ENCODE measurements at regions not wholly inside any gene's neighbourhood (a gene's known extent, or its start where the extent isn't known, plus 50 kb on each side); places are given as distances from the start of the nearest gene placed in this dataset.

DNA sequence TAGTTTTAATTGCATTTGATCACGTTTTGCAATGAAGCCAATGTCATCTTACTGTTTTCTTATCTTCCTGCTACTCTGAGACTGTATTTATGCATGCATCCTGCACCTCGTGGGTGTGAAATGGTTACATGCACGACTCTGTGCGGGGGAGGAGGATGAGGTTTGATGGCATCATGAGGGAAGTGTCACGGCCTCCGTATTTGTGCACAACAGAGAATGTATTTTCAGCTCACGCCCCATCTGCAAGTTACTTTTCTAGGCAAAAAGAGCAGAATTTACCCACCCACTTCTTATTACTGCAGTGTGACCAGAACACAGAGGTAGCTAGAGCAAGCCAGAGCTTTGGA lies 145.1 kb downstream of the TDRD15 start:
- TF ChIP-seq, protein P1, sequence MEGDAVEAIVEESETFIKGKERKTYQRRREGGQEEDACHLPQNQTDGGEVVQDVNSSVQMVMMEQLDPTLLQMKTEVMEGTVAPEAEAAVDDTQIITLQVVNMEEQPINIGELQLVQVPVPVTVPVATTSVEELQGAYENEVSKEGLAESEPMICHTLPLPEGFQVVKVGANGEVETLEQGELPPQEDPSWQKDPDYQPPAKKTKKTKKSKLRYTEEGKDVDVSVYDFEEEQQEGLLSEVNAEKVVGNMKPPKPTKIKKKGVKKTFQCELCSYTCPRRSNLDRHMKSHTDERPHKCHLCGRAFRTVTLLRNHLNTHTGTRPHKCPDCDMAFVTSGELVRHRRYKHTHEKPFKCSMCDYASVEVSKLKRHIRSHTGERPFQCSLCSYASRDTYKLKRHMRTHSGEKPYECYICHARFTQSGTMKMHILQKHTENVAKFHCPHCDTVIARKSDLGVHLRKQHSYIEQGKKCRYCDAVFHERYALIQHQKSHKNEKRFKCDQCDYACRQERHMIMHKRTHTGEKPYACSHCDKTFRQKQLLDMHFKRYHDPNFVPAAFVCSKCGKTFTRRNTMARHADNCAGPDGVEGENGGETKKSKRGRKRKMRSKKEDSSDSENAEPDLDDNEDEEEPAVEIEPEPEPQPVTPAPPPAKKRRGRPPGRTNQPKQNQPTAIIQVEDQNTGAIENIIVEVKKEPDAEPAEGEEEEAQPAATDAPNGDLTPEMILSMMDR (IDR thresholded peaks at IDR 0.05; ENCODE audit: low read depth, low read length) = no peak
- no peak for DNase-seq (ENCODE audit: extremely low read depth, low read depth)

DNA sequence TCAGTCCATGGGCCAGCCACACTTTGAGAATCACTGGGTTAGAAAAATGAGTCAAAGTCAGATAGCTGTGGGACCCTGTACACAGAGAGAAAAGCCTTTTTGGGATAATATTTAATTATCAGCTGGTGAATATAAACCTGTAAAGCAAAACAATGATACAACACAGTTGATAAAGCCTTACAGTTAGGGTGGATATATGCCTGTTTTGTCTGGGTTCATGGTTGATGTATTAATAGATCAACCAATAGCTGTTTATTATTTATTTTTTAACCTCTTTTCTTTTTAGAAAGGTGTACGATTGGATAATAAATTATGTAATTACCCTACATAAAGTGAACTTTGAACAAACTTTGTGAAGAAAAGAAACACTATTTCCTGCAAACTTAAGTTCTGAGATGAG lies 145.6 kb downstream of the TDRD15 start:
- TF ChIP-seq, protein P1 (IDR thresholded peaks at IDR 0.05; ENCODE audit: low read depth, low read length) = no peak
- DNase-seq (ENCODE audit: extremely low read depth, low read depth) = no peak

DNA sequence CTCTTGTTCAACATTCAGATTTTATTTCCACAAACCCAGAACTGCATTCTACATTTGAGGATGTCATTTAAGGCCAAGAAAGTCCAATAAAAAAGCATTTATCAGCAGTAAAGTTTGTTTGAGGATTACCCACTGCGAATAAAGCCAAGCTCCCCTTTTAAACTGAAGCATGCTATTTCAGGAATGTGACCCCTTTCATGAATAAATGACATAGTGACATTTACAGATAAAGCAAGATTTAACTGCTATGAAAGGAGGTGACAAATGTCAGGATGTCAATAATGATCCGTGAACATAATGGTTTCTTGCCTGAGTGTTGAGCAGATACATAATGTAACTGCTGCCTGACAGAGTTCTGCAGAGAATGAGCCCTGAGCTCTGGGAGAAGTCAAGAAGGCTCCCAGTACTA lies 146.3 kb downstream of the TDRD15 start:
- TF ChIP-seq, protein P1 (IDR thresholded peaks at IDR 0.05; ENCODE audit: low read depth, low read length) = no peak
- no peak for DNase-seq (ENCODE audit: extremely low read depth, low read depth)

DNA sequence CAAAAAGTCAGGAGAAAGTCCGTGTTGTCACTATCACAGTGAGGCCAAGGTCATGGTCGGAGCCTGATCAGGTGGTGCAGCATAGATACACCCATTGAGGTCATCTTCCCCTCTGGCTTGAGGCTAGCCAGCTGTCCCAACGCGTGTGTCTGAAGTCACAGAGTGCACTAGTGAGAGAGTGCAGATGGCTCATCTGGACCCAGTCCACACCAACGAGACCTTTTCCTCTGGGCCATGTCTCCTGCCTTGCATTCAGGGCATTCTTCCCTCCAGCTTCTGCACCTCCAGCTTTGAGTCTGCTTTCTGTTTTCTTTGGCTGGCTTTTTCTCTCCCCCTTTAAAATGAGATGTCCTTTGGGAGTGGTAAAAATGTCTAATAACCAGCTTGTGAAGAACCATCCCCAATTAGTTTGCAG lies 146.9 kb downstream of the TDRD15 start:
- TF ChIP-seq, protein P1 (IDR thresholded peaks at IDR 0.05; ENCODE audit: low read depth, low read length) = no peak
- no peak for DNase-seq (ENCODE audit: extremely low read depth, low read depth)

DNA sequence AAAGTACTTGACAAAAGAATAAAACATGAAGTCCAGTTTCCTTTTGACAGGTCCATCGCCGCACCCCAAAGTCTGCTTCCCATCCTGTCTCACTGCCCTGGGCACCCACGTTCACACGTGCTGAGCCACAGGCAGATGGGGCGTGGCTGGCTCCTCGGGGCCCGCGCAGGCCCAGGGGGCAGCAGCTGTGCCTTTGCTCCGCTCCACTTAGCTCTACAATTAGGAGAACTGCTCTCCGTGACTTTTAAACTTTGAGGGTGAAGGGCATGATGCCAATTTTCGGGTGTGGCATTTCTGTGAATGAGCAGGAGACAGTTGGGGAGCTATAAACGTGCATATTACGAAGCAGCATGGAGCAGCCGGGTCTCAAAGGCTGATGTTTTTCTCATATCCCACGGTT lies 152.4 kb downstream of the TDRD15 start:
- no peak for DNase-seq (ENCODE audit: extremely low read depth, low read depth)
- TF ChIP-seq, protein P1 (IDR thresholded peaks at IDR 0.05; ENCODE audit: low read depth, low read length) = no peak

DNA sequence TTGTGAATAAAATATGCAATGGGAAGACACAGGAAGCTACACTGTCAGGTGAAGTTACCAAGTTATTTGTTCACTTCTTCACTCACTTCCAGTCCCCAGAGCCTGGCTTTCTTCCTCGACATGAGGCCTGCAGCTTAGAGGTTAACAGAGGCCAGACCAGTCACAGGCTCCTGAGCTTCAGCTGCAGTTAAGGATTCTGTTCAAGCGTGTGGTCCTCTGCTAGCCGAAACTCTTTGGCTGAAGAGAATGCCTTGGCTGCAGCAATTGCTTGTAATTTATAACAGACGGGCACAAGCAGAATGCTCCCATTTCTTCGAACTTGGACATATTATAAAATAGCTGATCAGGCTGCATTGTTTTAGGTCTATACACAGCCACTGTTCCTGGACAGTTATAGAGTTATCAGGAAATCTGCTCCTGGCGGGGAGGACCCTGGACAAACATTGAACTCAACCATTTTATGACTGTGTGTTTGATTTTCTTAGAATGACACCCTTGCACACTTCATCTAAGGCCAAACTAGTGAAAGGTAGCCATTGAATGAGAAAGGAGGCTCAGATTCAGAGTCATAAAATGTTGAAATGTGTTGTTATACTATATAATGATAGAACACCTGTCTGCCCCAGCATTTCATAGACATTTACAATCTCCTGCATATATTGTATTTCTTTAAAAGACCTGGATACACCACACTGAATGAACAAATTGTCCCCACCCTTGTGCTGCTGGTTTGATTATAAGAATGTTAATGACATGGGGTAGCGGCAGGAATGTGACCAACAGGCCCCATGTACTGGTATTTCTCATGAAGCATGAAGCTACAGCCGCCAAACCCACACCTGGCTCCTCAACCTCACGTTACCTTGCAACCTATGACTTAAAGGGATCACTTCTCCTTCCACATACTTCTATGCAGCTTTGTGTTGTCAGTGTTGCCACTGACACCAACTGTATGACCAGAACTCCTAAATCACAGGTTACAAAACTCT lies 153.6 kb downstream of the TDRD15 start:
- DNase-seq (ENCODE audit: extremely low read depth, low read depth) = no peak
- TF ChIP-seq, protein P1 (IDR thresholded peaks at IDR 0.05; ENCODE audit: low read depth, low read length) = no peak

DNA sequence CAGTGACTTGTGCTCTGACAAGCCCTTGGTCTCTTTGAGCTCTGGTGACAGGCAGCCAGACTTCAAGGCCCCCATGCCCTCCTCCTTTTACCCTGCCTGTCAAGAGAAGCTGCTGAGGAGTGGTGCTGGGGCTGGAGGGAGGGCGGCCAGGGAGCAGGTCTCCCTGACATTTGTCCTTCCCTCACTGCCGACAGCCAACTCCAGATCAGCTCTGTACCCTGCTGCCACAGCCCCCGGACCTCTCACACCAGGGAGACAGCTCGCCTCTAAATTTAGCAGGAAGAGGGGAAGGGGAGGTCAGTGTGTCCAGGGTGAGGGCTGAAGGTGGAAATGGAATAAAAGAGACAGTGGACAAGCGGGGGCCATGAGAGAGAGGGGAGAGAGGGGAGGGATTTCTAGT lies 155.8 kb downstream of the TDRD15 start:
- TF ChIP-seq, protein P1 (IDR thresholded peaks at IDR 0.05; ENCODE audit: low read depth, low read length) = no peak
- no peak for DNase-seq (ENCODE audit: extremely low read depth, low read depth)
